Spleen (tissue), 11 donors: ENCODE measurements at regions not wholly inside any gene's neighbourhood (a gene's known extent, or its start where the extent isn't known, plus 50 kb on each side); places are given as distances from the start of the nearest gene placed in this dataset.

Experiments used
- DNase-seq: peaks from one replicate; pipeline ENCODE4 v3.0.0-alpha.2; 2020
- H3K27ac ChIP-seq, 8 donors: fragments of 200-600 bp; sonication (generic) in 7 of 8; 1 replicate in 4 of 8; 2 replicates in 4 of 8; pipeline versions ENCODE4 v1.5.0 to v1.8.0; 2016 to 2021; ENCODE audit warnings: inconsistent platforms in 4 of 8, mild to moderate bottlenecking in 4 of 8, moderate library complexity in 1 of 8
- H3K27me3 ChIP-seq, 7 donors: fragments of 200-600 bp; sonication (generic) in 6 of 7; replicated peaks in 1 of 7; 1 replicate in 4 of 7; 2 replicates in 3 of 7; pipeline versions ENCODE4 v1.5.0 to v1.8.0; 2016 to 2021; ENCODE audit warnings: inconsistent platforms in 3 of 7, mild to moderate bottlenecking in 1 of 7
- H3K36me3 ChIP-seq, 6 donors: fragments of 200-600 bp; sonication (generic) in 5 of 6; 1 replicate in 4 of 6; 2 replicates in 2 of 6; pipeline versions ENCODE4 v1.5.0 to v1.8.0; 2016 to 2021; ENCODE audit warnings: inconsistent platforms in 2 of 6
- H3K4me1 ChIP-seq, 6 donors: fragments of 200-600 bp; sonication (generic) in 5 of 6; 1 replicate in 3 of 6; 2 replicates in 3 of 6; pipeline versions ENCODE4 v1.5.0 to v1.8.0; 2016 to 2021; ENCODE audit warnings: inconsistent platforms in 3 of 6
- H3K4me3 ChIP-seq, 8 donors: fragments of 200-600 bp; sonication (generic) in 7 of 8; 1 replicate in 4 of 8; 2 replicates in 4 of 8; pipeline versions ENCODE4 v1.5.0 to v1.8.0; 2016 to 2021; ENCODE audit warnings: inconsistent platforms in 4 of 8, mild to moderate bottlenecking in 4 of 8, moderate library complexity in 2 of 8
- H3K9me3 ChIP-seq, 8 donors: fragments of 200-600 bp; sonication (generic) in 7 of 8; 1 replicate in 4 of 8; 2 replicates in 4 of 8; pipeline versions ENCODE4 v1.5.0 to v1.8.0; 2016 to 2021; ENCODE audit warnings: inconsistent platforms in 4 of 8
- POLR2A ChIP-seq, 3 donors: fragments of 450-650 bp; IDR thresholded peaks; one replicate each; pipeline ENCODE4 v1.5.1; 2017; ENCODE audit warnings: antibody characterized with exemption in 3 of 3, mild to moderate bottlenecking in 1 of 3
- POLR2AphosphoS5 ChIP-seq, 3 donors: sonication (generic); formaldehyde crosslinking; IDR thresholded peaks; one replicate each; pipeline ENCODE4 v1.5.1; 2017; ENCODE audit warnings: antibody characterized with exemption in 3 of 3
- WGBS, 5 donors: extraction: QIAGEN DNeasy Blood & Tissue Kit in 3 of 5; methylation state at CpG; one replicate each; pipeline versions ENCODE4 v1.1.5 to v1.1.7; 2013 to 2018; 5-methylcytosine and 5-hydroxymethylcytosine counted together
- intact Hi-C: fragments of 100-400 bp; cut with DNase I; formaldehyde crosslinking; loops from one replicate; pipeline ENCODE4 v1.15.0; 2023; ENCODE audit warnings: low total_unique reads
- TF ChIP-seq, protein P1 (sequence below), 11 experiments: fragments of 200-600 bp in 7 of 11; fragments of 450-650 bp in 4 of 11; sonication (generic) in 4 of 11; IDR thresholded peaks in 8 of 11; conservative IDR thresholded peaks in 3 of 11; 1 replicate in 7 of 11; 2 replicates in 4 of 11; pipeline versions ENCODE4 v1.4.0 to v1.8.0; 2016 to 2021; ENCODE audit warnings: antibody characterized with exemption in 11 of 11, inconsistent platforms in 4 of 11, mild to moderate bottlenecking in 1 of 11
- donor health status: healthy with polysubstance abuse.
- donor health status: DM: no; HTN: no; CAD: no; lungs with moderate emphysema.
- donor health status: DM: no; HTN: no; CAD: no.
- donor health status: Bipolar disorder and iron deficiency.
- donor health status: healthy.
- donor health status: DM: no; HTN: no; CAD: no.
- donor health status: DM: yes; HTN: yes; CAD: no.

DNA sequence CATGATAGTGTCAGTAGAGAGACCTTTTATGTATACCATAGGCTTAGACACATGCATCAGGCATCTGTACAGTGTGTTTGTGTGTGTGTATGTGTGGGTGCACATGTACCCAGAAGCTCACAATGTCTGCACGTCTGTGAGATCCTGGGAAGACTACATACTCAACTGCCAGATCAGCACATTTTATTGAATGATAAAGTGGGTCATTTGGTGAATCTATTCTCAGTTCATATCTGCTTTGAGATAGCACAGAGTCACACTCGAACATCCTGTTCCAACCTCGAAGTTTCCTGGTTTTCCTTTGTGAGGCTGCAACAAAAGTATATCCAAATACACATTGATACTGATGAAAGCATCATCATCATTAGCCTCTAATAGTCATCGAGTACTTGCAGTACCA is 63.6 kb downstream of the MAF start:
- Histone ChIP-seq H3K36me3 (no peaks in the 10 kb centered on the region), H3K4me1 (peaks cover 0 to 3% (median 0%) of the 10 kb centered on the region in 6 donors), H3K9me3 (no peaks in the 10 kb centered on the region), H3K27me3 (no peaks in the 10 kb centered on the region), H3K27ac (no peak overlapping the region), H3K4me3 (no peak overlapping the region)
- WGBS, 5 donors = 57 to 67% (median 64%) methylated on average over 4 of the region's 4 CpGs
- DNase-seq = no peak
- intact Hi-C loops = no loop called here
- TF ChIP-seq, protein P1, sequence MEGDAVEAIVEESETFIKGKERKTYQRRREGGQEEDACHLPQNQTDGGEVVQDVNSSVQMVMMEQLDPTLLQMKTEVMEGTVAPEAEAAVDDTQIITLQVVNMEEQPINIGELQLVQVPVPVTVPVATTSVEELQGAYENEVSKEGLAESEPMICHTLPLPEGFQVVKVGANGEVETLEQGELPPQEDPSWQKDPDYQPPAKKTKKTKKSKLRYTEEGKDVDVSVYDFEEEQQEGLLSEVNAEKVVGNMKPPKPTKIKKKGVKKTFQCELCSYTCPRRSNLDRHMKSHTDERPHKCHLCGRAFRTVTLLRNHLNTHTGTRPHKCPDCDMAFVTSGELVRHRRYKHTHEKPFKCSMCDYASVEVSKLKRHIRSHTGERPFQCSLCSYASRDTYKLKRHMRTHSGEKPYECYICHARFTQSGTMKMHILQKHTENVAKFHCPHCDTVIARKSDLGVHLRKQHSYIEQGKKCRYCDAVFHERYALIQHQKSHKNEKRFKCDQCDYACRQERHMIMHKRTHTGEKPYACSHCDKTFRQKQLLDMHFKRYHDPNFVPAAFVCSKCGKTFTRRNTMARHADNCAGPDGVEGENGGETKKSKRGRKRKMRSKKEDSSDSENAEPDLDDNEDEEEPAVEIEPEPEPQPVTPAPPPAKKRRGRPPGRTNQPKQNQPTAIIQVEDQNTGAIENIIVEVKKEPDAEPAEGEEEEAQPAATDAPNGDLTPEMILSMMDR (IDR thresholded peaks at IDR 0.05 in 8 of 11, conservative IDR thresholded peaks at IDR 0.05 in 3 of 11) = no peak
- TF ChIP-seq POLR2AphosphoS5 (IDR thresholded peaks at IDR 0.05) (no peak), POLR2A (IDR thresholded peaks at IDR 0.05) (no peak)

DNA sequence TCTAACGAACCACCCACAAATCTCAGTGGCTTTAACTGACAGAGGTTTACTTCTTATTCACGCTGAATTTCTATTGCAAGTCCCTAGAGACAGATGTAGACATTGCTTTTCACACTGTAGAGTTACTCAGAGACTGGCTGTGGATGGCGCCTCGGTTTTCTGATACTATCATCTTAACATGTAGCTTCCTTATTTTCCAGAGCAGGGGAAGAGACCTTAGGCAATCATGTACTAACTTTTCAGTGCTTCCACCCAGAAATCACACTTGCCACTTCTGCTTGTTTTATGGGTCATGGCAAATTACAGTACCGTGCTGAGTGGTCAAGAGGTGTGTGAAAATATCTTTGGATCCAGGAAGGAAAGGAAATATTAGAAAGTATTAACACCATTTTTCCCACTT is 65.4 kb downstream of the MAF start:
- TF ChIP-seq POLR2AphosphoS5 (IDR thresholded peaks at IDR 0.05) = no peak
- TF ChIP-seq POLR2A (IDR thresholded peaks at IDR 0.05) = no peak
- TF ChIP-seq, protein P1 (IDR thresholded peaks at IDR 0.05 in 8 of 11, conservative IDR thresholded peaks at IDR 0.05 in 3 of 11) = no peak
- Histone ChIP-seq H3K27ac (peak overlapping the region in 2 of 8 donors; percentile 24 to 50), H3K9me3 (no peaks in the 10 kb centered on the region), H3K36me3 (no peaks in the 10 kb centered on the region), H3K4me3 (no peak overlapping the region), H3K4me1 (no peaks in the 10 kb centered on the region), H3K27me3 (no peaks in the 10 kb centered on the region)
- no peak for DNase-seq
- intact Hi-C loops = no loop called here
- WGBS, 5 donors = 45 to 67% (median 56%) methylated on average over 5 of the region's 5 CpGs

DNA sequence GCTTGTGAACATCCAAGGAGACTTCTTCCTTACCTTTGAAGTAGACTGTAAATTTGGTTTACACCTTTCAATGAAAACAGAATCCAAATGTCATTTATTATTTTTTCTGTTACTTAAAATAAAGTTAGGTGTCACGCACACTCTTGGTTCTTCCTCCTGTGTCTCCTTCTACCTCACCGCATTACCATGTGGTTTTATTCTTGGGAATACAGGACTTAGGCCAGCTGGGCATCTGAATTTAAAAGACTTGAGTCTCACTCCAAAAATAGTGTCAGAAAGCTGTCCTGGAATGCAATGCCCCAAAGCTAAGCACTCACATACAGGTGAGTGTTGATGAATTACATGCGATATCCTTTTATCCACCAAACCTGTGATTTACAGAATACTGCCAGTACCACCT is 66.4 kb downstream of the MAF start:
- no peak for TF ChIP-seq POLR2A (IDR thresholded peaks at IDR 0.05)
- TF ChIP-seq POLR2AphosphoS5 (IDR thresholded peaks at IDR 0.05) = no peak
- TF ChIP-seq, protein P1 (IDR thresholded peaks at IDR 0.05 in 8 of 11, conservative IDR thresholded peaks at IDR 0.05 in 3 of 11) = no peak
- no peak for DNase-seq
- WGBS, 5 donors = 94 to 97% (median 96%) methylated on average over 3 of the region's 3 CpGs

DNA sequence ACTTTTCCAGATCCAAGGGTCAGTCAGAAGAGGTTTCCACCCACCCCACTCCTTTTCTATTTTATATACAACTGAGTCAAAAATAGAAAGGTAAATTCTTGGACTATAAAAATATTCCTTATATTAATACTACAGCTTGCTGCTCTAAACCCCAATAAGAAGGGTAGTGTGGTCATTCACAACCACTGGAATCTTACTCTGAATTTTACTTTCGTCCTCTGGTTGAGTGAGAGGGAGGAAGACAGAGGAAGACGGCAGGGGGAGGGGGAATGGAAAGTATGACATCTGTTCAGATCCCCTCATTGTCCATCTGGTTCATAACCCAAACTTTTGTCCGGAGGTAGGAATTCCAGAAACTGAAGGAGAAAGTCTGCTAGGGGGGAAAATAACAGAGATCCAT is 67.2 kb downstream of the MAF start:
- no peak for TF ChIP-seq POLR2A (IDR thresholded peaks at IDR 0.05)
- TF ChIP-seq, protein P1 (IDR thresholded peaks at IDR 0.05 in 8 of 11, conservative IDR thresholded peaks at IDR 0.05 in 3 of 11) = no peak
- no peak for TF ChIP-seq POLR2AphosphoS5 (IDR thresholded peaks at IDR 0.05)
- intact Hi-C loops = no loop called here
- Histone ChIP-seq H3K4me3 (no peak overlapping the region), H3K27me3 (no peaks in the 10 kb centered on the region), H3K4me1 (no peaks in the 10 kb centered on the region), H3K27ac (no peak overlapping the region), H3K36me3 (no peaks in the 10 kb centered on the region), H3K9me3 (no peaks in the 10 kb centered on the region)
- 83 to 93% (median 90%) methylated on average over 3 of the region's 3 CpGs for WGBS, 5 donors
- DNase-seq = no peak

More for the DNA sequence above, 66.4 kb downstream of the MAF start:
- Histone ChIP-seq H3K36me3 (no peaks in the 10 kb centered on the region), H3K4me3 (no peak overlapping the region), H3K27me3 (no peaks in the 10 kb centered on the region), H3K9me3 (no peaks in the 10 kb centered on the region), H3K27ac (no peak overlapping the region), H3K4me1 (no peaks in the 10 kb centered on the region)
- intact Hi-C loops = no loop called here
